ENCODE measurements at regions not wholly inside any gene's neighbourhood (a gene's known extent, or its start where the extent isn't known, plus 50 kb on each side); places are given as distances from the start of the nearest gene placed in this dataset.

- H3K9me3 ChIP-seq (ENCODE audit: control insufficient read depth in 1 of 2, insufficient read depth in 1 of 2, low read depth in 1 of 2, low read length in 2 of 2), result peaks cover 0 to 4% of the 10 kb centered on the region in 2 experiments; a peak in 1 of 4 replicates
- H3K27ac ChIP-seq (ENCODE audit: low read depth, low read length), result no peak overlapping the region
- no peak overlapping the region for H3K4me3 ChIP-seq (replicated peaks in 1 of 2; ENCODE audit: low read depth in 1 of 2, low read length in 2 of 2)
- no peak for DNase-seq (ENCODE audit: low read depth, low spot score)
- POLR2A ChIA-PET, result no interaction called here
- H3K4me1 ChIP-seq (ENCODE audit: control insufficient read depth in 1 of 2, insufficient read depth in 2 of 2, low read length in 2 of 2), result peaks cover 0 to 12% of the 10 kb centered on the region in 2 experiments; a peak in 1 of 4 replicates
- no TSS peak for BruUV-seq (replicated peaks)
- H2AFZ ChIP-seq (ENCODE audit: low read depth, low read length, poor library complexity, severe bottlenecking), result no peak overlapping the region
- intact Hi-C loops (cut with micrococcal nuclease), result no loop called here
- no peak overlapping the region for H3K9ac ChIP-seq (ENCODE audit: low read length)
- no peaks in the 10 kb centered on the region for H3K36me3 ChIP-seq (ENCODE audit: control insufficient read depth in 1 of 2, insufficient read depth in 2 of 2, low read length in 2 of 2)
- ATAC-seq, result no peak
- TF ChIP-seq YY1 (IDR thresholded peaks at IDR 0.05; ENCODE audit: extremely low read depth, insufficient replicate concordance, low read depth, low read length) (no peak), JUND (IDR thresholded peaks at IDR 0.05) (no peak), ELF1 (IDR thresholded peaks at IDR 0.05; ENCODE audit: borderline replicate concordance, low read depth) (no peak), SIN3A (IDR thresholded peaks at IDR 0.05; ENCODE audit: low read depth) (no peak), SP1 (IDR thresholded peaks at IDR 0.05; ENCODE audit: low read depth) (no peak), ATF3 (IDR thresholded peaks at IDR 0.05) (no peak), POLR2AphosphoS5 (IDR thresholded peaks at IDR 0.05; ENCODE audit: low read depth, low read length) (no peak), FOSL1 (IDR thresholded peaks at IDR 0.05; ENCODE audit: low read depth) (no peak), TCF7L2 (IDR thresholded peaks at IDR 0.05; ENCODE audit: borderline replicate concordance, extremely low read depth, insufficient read depth, insufficient read length) (no peak), CTCF (IDR thresholded peaks at IDR 0.05 in 2 of 3, conservative IDR thresholded peaks at IDR 0.05 in 1 of 3; ENCODE audit: borderline replicate concordance in 1 of 3, insufficient read depth in 1 of 3, low read depth in 2 of 3, low read length in 2 of 3) (no peak), MAX (IDR thresholded peaks at IDR 0.05) (no peak), POLR2A (IDR thresholded peaks at IDR 0.05; ENCODE audit: borderline replicate concordance, extremely low read depth, insufficient read depth, insufficient read length) (no peak), RAD21 (IDR thresholded peaks at IDR 0.05; ENCODE audit: low read depth) (no peak), ZBTB33 (IDR thresholded peaks at IDR 0.05; ENCODE audit: extremely low read depth, insufficient replicate concordance, low read length) (no peak), CBX3 (IDR thresholded peaks at IDR 0.05; ENCODE audit: low read depth) (no peak), ZFX (IDR thresholded peaks at IDR 0.05) (no peak)
- no peaks in the 10 kb centered on the region for H3K79me2 ChIP-seq (ENCODE audit: insufficient read depth, low read length)
- no peaks in the 10 kb centered on the region for H3K27me3 ChIP-seq (ENCODE audit: insufficient read depth, low read length)
- CTCF ChIA-PET, result no interaction called here
- H4K20me1 ChIP-seq (ENCODE audit: insufficient read depth), result no peaks in the 10 kb centered on the region
- RAD21 ChIA-PET (ENCODE audit: low non-redundant PET in 1 of 2, low total read pairs in 2 of 2, uncharacterized antibody in 2 of 2, unreplicated experiment in 2 of 2), result interaction anchor here in 1 of 2 experiments (0.5 kb wide), 1 partner anchor 289 kb away, joined by 3 read pairs; no protein-coding TSS in a partner anchor
- H3K9me2 ChIP-seq (ENCODE audit: insufficient read depth), result no peaks in the 10 kb centered on the region
- no peak overlapping the region for H3K4me2 ChIP-seq (ENCODE audit: low read length)
These were observed 403.6 kb downstream of the SPRY2 start for GRCh38 chr13:79937311-79937710.
